CD4-positive, alpha-beta T cell treated with Interleukin-1 beta for 1 hour (primary cell): ENCODE measurements at regions not wholly inside any gene's neighbourhood (a gene's known extent, or its start where the extent isn't known, plus 50 kb on each side); places are given as distances from the start of the nearest gene placed in this dataset.

Experiments used
- DNase-seq, 2 donors: peaks; one replicate each; pipeline ENCODE4 v3.0.0-alpha.2; 2020 to 2022

GRCh38 chr11:127255209-127255608, 254.6 kb upstream of the KIRREL3 start:
- no peak for DNase-seq

GRCh38 chr11:127252321-127252720, 251.8 kb upstream of the KIRREL3 start:
- no peak for DNase-seq

GRCh38 chr11:127249576-127249975, 249.0 kb upstream of the KIRREL3 start:
- no peak for DNase-seq

- DNase-seq = no peak
These were observed 247.9 kb upstream of the KIRREL3 start for GRCh38 chr11:127248476-127248875.

GRCh38 chr11:127247261-127247851, 246.8 kb upstream of the KIRREL3 start:
- DNase-seq = no peak

- DNase-seq = no peak
These were observed 242.1 kb upstream of the KIRREL3 start for GRCh38 chr11:127242676-127243075.

GRCh38 chr11:127238321-127238720, 237.8 kb upstream of the KIRREL3 start:
- DNase-seq = no peak

- no peak for DNase-seq
These were observed 236.2 kb upstream of the KIRREL3 start for GRCh38 chr11:127236776-127237175.

- no peak for DNase-seq
These were observed 233.4 kb upstream of the KIRREL3 start for GRCh38 chr11:127233998-127234397.

GRCh38 chr11:127230392-127230791, 229.8 kb upstream of the KIRREL3 start:
- DNase-seq = no peak

GRCh38 chr11:127226949-127227348, 226.4 kb upstream of the KIRREL3 start:
- DNase-seq = no peak

- no peak for DNase-seq
These were observed 225.8 kb upstream of the KIRREL3 start for GRCh38 chr11:127226380-127226779.

GRCh38 chr11:127225619-127226018, 225.0 kb upstream of the KIRREL3 start:
- no peak for DNase-seq

GRCh38 chr11:127224276-127224675, 223.7 kb upstream of the KIRREL3 start:
- DNase-seq = no peak

- no peak for DNase-seq
These were observed 223.1 kb upstream of the KIRREL3 start for GRCh38 chr11:127223633-127224032.

- no peak for DNase-seq
These were observed 222.5 kb upstream of the KIRREL3 start for GRCh38 chr11:127223026-127223425.

GRCh38 chr11:127219704-127220103, 219.1 kb upstream of the KIRREL3 start:
- DNase-seq = no peak

GRCh38 chr11:127218275-127218608, 217.7 kb upstream of the KIRREL3 start:
- DNase-seq = no peak

GRCh38 chr11:127217452-127218274, 217.1 kb upstream of the KIRREL3 start:
- DNase-seq = no peak

- DNase-seq = no peak
These were observed 205.2 kb upstream of the KIRREL3 start for GRCh38 chr11:127205688-127206217.

- no peak for DNase-seq
These were observed 202.9 kb upstream of the KIRREL3 start for GRCh38 chr11:127203490-127203889.

- no peak for DNase-seq
These were observed 201.5 kb upstream of the KIRREL3 start for GRCh38 chr11:127202105-127202504.

GRCh38 chr11:127199306-127199801, 198.8 kb upstream of the KIRREL3 start:
- DNase-seq = no peak

- no peak for DNase-seq
These were observed 195.0 kb upstream of the KIRREL3 start for GRCh38 chr11:127195501-127196120.
